ENCODE measurements at regions not wholly inside any gene's neighbourhood (a gene's known extent, or its start where the extent isn't known, plus 50 kb on each side); places are given as distances from the start of the nearest gene placed in this dataset.

DNA sequence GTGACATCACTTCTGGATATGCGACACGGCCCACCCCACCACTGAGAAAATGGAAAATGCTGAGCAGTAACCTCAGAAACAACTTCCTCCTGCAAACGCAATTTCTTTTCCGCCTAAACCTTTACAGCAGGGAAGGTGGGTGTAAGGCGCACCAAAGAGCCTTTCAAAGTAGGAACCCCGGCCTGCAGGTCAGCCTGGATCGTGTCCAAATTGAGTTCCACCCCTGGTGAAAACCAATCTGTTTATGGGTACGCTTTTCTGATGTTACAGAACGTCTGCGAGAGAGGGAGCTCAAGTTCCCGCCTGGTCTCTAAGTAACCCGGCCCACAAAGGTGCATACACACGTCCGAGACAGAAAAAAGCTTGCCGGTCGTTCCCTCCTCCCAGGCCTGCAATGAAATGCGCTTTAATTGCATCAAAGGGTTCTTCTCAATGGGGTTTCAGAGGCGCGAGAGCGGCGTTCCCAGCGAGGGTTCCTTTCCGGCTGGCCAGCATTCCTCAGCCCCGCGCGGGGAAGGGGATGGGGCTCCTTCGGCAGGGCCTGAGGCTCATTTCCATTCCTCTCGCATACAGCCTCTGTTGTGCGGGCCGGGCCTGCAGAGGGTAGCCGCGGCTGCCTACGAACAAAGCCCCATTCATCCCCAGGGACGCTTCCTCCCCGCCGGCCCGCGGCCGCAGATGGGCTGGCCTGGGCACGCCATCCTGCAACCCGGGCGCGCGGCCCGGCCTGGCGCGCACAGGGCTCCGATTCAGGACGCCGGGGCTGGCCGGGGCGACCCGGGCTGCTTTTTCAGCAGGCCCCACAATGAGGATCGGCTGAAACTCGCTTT, 138.1 kb downstream of the TMCO5A start:
- TF ChIP-seq, protein P1, sequence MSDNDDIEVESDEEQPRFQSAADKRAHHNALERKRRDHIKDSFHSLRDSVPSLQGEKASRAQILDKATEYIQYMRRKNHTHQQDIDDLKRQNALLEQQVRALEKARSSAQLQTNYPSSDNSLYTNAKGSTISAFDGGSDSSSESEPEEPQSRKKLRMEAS (IDR thresholded peaks at IDR 0.05), result 0 out of 2 replicates have a peak, but pooled peaks have one; percentile 12
- peak; percentile 47 for TF ChIP-seq NFIC (IDR thresholded peaks at IDR 0.05)
- TF ChIP-seq EGR1 (IDR thresholded peaks at IDR 0.05), result no peak

- TF ChIP-seq ZBTB7A (IDR thresholded peaks at IDR 0.05; ENCODE audit: low read depth), result no peak
- no peak for TF ChIP-seq TEAD4 (IDR thresholded peaks at IDR 0.05)
- no peak for TF ChIP-seq EGR1 (IDR thresholded peaks at IDR 0.05)
- TF ChIP-seq, protein P1 (IDR thresholded peaks at IDR 0.05), result no peak
- TF ChIP-seq CREB1 (IDR thresholded peaks at IDR 0.05; ENCODE audit: low read depth), result no peak
- TF ChIP-seq RAD21 (IDR thresholded peaks at IDR 0.05; ENCODE audit: low read depth), result no peak
- no peak for TF ChIP-seq YY1 (IDR thresholded peaks at IDR 0.05; ENCODE audit: low read depth)
- TF ChIP-seq EP300 (IDR thresholded peaks at IDR 0.05; ENCODE audit: borderline replicate concordance), result no peak
- TF ChIP-seq, protein P2, sequence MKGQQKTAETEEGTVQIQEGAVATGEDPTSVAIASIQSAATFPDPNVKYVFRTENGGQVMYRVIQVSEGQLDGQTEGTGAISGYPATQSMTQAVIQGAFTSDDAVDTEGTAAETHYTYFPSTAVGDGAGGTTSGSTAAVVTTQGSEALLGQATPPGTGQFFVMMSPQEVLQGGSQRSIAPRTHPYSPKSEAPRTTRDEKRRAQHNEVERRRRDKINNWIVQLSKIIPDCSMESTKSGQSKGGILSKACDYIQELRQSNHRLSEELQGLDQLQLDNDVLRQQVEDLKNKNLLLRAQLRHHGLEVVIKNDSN (IDR thresholded peaks at IDR 0.05), result no peak
- TF ChIP-seq CEBPB (IDR thresholded peaks at IDR 0.05), result no peak
Measured at GRCh38 chr15:38073178-38073946, 138.9 kb downstream of the TMCO5A start.

DNA sequence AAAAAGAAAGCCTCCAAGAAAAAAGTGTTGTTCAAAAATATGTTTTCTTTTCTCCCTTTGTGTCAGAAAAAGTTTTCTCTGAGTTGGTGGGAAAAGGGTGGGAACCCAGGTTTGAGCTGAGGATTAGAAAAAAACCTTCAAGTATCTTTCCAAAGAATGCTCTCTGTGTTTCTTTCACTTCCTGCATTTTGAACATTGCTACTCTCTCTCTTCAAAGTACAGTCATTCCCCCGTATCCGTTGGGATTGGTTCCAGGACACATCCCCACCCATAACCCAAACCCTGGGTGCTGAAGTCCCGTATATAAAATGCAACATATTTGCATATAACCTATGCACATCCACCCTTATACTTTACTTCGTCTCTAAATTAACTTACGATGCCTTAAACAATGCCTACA, 139.6 kb downstream of the TMCO5A start:
- TF ChIP-seq YY1 (IDR thresholded peaks at IDR 0.05; ENCODE audit: low read depth), result no peak
- TF ChIP-seq TEAD4 (IDR thresholded peaks at IDR 0.05), result no peak
- TF ChIP-seq CEBPB (IDR thresholded peaks at IDR 0.05), result no peak
- no peak for TF ChIP-seq EGR1 (IDR thresholded peaks at IDR 0.05)
- TF ChIP-seq, protein P1 (IDR thresholded peaks at IDR 0.05), result no peak

GRCh38 chr15:38075466-38075865, 141.0 kb downstream of the TMCO5A start:
- TF ChIP-seq EP300 (IDR thresholded peaks at IDR 0.05; ENCODE audit: borderline replicate concordance), result no peak
- no peak for TF ChIP-seq TEAD4 (IDR thresholded peaks at IDR 0.05)
- TF ChIP-seq ZBTB7A (IDR thresholded peaks at IDR 0.05; ENCODE audit: low read depth), result no peak
- TF ChIP-seq, protein P2 (IDR thresholded peaks at IDR 0.05), result no peak

DNA sequence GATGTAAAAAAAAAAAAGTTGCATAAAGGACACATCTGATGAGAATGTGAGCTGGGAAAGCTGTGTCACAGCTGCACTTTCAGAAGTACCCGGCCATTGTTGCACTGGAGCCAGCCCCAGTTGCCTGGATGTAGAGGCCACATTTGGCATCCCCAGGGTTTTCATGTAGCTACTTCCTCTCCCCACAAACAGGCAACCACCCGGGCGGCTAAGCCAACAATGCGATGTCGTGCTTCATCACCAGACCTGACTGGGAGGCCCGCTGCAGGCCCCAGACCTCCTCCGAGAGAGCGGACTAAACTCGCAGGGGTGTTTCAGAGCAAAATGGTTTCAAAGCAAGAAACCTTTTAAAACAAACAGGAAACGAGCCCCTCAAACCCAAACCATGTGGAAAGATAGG, 142.3 kb downstream of the TMCO5A start:
- TF ChIP-seq NFIC (IDR thresholded peaks at IDR 0.05) (no peak), CEBPB (IDR thresholded peaks at IDR 0.05) (no peak), EGR1 (IDR thresholded peaks at IDR 0.05) (no peak), YY1 (IDR thresholded peaks at IDR 0.05; ENCODE audit: low read depth) (no peak), ZBTB7A (IDR thresholded peaks at IDR 0.05; ENCODE audit: low read depth) (no peak), CREB1 (IDR thresholded peaks at IDR 0.05; ENCODE audit: low read depth) (no peak), TCF12 (IDR thresholded peaks at IDR 0.05; ENCODE audit: low read depth) (no peak), FOXM1 (IDR thresholded peaks at IDR 0.05; ENCODE audit: borderline replicate concordance, low read depth) (no peak), EP300 (IDR thresholded peaks at IDR 0.05; ENCODE audit: borderline replicate concordance) (no peak), TAF1 (IDR thresholded peaks at IDR 0.05; ENCODE audit: low read depth) (no peak), TEAD4 (IDR thresholded peaks at IDR 0.05) (no peak), RAD21 (IDR thresholded peaks at IDR 0.05; ENCODE audit: low read depth) (no peak)
- TF ChIP-seq, protein P3, sequence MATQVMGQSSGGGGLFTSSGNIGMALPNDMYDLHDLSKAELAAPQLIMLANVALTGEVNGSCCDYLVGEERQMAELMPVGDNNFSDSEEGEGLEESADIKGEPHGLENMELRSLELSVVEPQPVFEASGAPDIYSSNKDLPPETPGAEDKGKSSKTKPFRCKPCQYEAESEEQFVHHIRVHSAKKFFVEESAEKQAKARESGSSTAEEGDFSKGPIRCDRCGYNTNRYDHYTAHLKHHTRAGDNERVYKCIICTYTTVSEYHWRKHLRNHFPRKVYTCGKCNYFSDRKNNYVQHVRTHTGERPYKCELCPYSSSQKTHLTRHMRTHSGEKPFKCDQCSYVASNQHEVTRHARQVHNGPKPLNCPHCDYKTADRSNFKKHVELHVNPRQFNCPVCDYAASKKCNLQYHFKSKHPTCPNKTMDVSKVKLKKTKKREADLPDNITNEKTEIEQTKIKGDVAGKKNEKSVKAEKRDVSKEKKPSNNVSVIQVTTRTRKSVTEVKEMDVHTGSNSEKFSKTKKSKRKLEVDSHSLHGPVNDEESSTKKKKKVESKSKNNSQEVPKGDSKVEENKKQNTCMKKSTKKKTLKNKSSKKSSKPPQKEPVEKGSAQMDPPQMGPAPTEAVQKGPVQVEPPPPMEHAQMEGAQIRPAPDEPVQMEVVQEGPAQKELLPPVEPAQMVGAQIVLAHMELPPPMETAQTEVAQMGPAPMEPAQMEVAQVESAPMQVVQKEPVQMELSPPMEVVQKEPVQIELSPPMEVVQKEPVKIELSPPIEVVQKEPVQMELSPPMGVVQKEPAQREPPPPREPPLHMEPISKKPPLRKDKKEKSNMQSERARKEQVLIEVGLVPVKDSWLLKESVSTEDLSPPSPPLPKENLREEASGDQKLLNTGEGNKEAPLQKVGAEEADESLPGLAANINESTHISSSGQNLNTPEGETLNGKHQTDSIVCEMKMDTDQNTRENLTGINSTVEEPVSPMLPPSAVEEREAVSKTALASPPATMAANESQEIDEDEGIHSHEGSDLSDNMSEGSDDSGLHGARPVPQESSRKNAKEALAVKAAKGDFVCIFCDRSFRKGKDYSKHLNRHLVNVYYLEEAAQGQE (IDR thresholded peaks at IDR 0.05; ENCODE audit: low read depth), result no peak
- TF ChIP-seq, protein P2 (IDR thresholded peaks at IDR 0.05), result no peak
- TF ChIP-seq, protein P1 (IDR thresholded peaks at IDR 0.05), result no peak

GRCh38 chr15:38079236-38079635, 144.8 kb downstream of the TMCO5A start:
- TF ChIP-seq EP300 (IDR thresholded peaks at IDR 0.05; ENCODE audit: borderline replicate concordance), result no peak
- TF ChIP-seq YY1 (IDR thresholded peaks at IDR 0.05; ENCODE audit: low read depth), result no peak
- TF ChIP-seq TEAD4 (IDR thresholded peaks at IDR 0.05), result no peak
- no peak for TF ChIP-seq ZBTB7A (IDR thresholded peaks at IDR 0.05; ENCODE audit: low read depth)
- TF ChIP-seq FOXM1 (IDR thresholded peaks at IDR 0.05; ENCODE audit: borderline replicate concordance, low read depth), result no peak
- no peak for TF ChIP-seq TAF1 (IDR thresholded peaks at IDR 0.05; ENCODE audit: low read depth)
- no peak for TF ChIP-seq NFIC (IDR thresholded peaks at IDR 0.05)
- TF ChIP-seq, protein P1 (IDR thresholded peaks at IDR 0.05), result no peak
- no peak for TF ChIP-seq EGR1 (IDR thresholded peaks at IDR 0.05)
- TF ChIP-seq TCF12 (IDR thresholded peaks at IDR 0.05; ENCODE audit: low read depth), result no peak
- TF ChIP-seq, protein P2 (IDR thresholded peaks at IDR 0.05), result no peak
- no peak for TF ChIP-seq CREB1 (IDR thresholded peaks at IDR 0.05; ENCODE audit: low read depth)
- TF ChIP-seq, protein P3 (IDR thresholded peaks at IDR 0.05; ENCODE audit: low read depth), result no peak
- TF ChIP-seq RAD21 (IDR thresholded peaks at IDR 0.05; ENCODE audit: low read depth), result no peak
- TF ChIP-seq CEBPB (IDR thresholded peaks at IDR 0.05), result no peak
